ENCODE measurements at regions not wholly inside any gene's neighbourhood (a gene's known extent, or its start where the extent isn't known, plus 50 kb on each side); places are given as distances from the start of the nearest gene placed in this dataset.

GRCh38 chr16:35411156-35411555 lies 1951.7 kb downstream of the TP53TG3F start:
- no peaks in the 10 kb centered on the region for H3K9me3 ChIP-seq
- H3K36me3 ChIP-seq (ENCODE audit: insufficient read depth in 1 of 2, low read depth in 1 of 2), result no peaks in the 10 kb centered on the region
- TF ChIP-seq, protein P1, sequence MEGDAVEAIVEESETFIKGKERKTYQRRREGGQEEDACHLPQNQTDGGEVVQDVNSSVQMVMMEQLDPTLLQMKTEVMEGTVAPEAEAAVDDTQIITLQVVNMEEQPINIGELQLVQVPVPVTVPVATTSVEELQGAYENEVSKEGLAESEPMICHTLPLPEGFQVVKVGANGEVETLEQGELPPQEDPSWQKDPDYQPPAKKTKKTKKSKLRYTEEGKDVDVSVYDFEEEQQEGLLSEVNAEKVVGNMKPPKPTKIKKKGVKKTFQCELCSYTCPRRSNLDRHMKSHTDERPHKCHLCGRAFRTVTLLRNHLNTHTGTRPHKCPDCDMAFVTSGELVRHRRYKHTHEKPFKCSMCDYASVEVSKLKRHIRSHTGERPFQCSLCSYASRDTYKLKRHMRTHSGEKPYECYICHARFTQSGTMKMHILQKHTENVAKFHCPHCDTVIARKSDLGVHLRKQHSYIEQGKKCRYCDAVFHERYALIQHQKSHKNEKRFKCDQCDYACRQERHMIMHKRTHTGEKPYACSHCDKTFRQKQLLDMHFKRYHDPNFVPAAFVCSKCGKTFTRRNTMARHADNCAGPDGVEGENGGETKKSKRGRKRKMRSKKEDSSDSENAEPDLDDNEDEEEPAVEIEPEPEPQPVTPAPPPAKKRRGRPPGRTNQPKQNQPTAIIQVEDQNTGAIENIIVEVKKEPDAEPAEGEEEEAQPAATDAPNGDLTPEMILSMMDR (IDR thresholded peaks at IDR 0.05), result no peak
- WGBS, 3 donors, result 55 to 66% (median 66%) methylated on average over 1 of the region's 1 CpG
- H3K4me3 ChIP-seq, result no peak overlapping the region
- ATAC-seq (no peak), DNase-seq (no peak)
- intact Hi-C loops (cut with DNase I), result loop anchor here in 1 of 2 donors (5.0 kb wide), 1 partner anchor 49 kb away; no protein-coding TSS in a partner anchor
- H3K27ac ChIP-seq, result no peak overlapping the region
- H3K4me1 ChIP-seq, result no peaks in the 10 kb centered on the region
- peaks cover 0 to 2% (median 0%) of the 10 kb centered on the region in 3 donors for H3K27me3 ChIP-seq (ENCODE audit: insufficient read depth in 3 of 3, low read length in 2 of 3)

GRCh38 chr16:35414139-35414538 lies 1954.7 kb downstream of the TP53TG3F start:
- H3K9me3 ChIP-seq, result no peaks in the 10 kb centered on the region
- DNase-seq, result no peak
- no peaks in the 10 kb centered on the region for H3K4me1 ChIP-seq
- intact Hi-C loops (cut with DNase I), result loop anchor here in 1 of 2 donors (5.0 kb wide), 1 partner anchor 52 kb away; no protein-coding TSS in a partner anchor
- 86 to 91% (median 90%) methylated on average over 14 of the region's 14 CpGs for WGBS, 3 donors
- TF ChIP-seq, protein P1 (IDR thresholded peaks at IDR 0.05), result no peak
- H3K4me3 ChIP-seq, result no peak overlapping the region
- no peak for ATAC-seq
- peaks cover 0 to 2% (median 0%) of the 10 kb centered on the region in 3 donors for H3K27me3 ChIP-seq (ENCODE audit: insufficient read depth in 3 of 3, low read length in 2 of 3)
- no peaks in the 10 kb centered on the region for H3K36me3 ChIP-seq (ENCODE audit: insufficient read depth in 1 of 2, low read depth in 1 of 2)
- no peak overlapping the region for H3K27ac ChIP-seq

GRCh38 chr16:35414563-35414962 lies 1955.2 kb downstream of the TP53TG3F start:
- no peak overlapping the region for H3K4me3 ChIP-seq
- no peaks in the 10 kb centered on the region for H3K4me1 ChIP-seq
- no peaks in the 10 kb centered on the region for H3K9me3 ChIP-seq
- peaks cover 0 to 2% (median 0%) of the 10 kb centered on the region in 3 donors for H3K27me3 ChIP-seq (ENCODE audit: insufficient read depth in 3 of 3, low read length in 2 of 3)
- intact Hi-C loops (cut with DNase I), result loop anchor here in 1 of 2 donors (5.0 kb wide), 1 partner anchor 52 kb away; no protein-coding TSS in a partner anchor
- ATAC-seq (no peak), DNase-seq (peak in 1 of 2 donors; percentile 42)
- no peaks in the 10 kb centered on the region for H3K36me3 ChIP-seq (ENCODE audit: insufficient read depth in 1 of 2, low read depth in 1 of 2)
- TF ChIP-seq, protein P1 (IDR thresholded peaks at IDR 0.05), result no peak
- 78 to 81% (median 80%) methylated on average over 19 of the region's 19 CpGs for WGBS, 3 donors
- H3K27ac ChIP-seq, result no peak overlapping the region

GRCh38 chr16:35425270-35425669 lies 1965.9 kb downstream of the TP53TG3F start:
- Histone ChIP-seq H3K4me1 (no peaks in the 10 kb centered on the region), H3K27ac (no peak overlapping the region), H3K36me3 (ENCODE audit: insufficient read depth in 1 of 2, low read depth in 1 of 2) (no peaks in the 10 kb centered on the region), H3K9me3 (no peaks in the 10 kb centered on the region), H3K4me3 (no peak overlapping the region), H3K27me3 (ENCODE audit: insufficient read depth in 3 of 3, low read length in 2 of 3) (no peaks in the 10 kb centered on the region)
- TF ChIP-seq, protein P1 (IDR thresholded peaks at IDR 0.05), result no peak
- DNase-seq (no peak), ATAC-seq (no peak)
- whole genome bisulfite sequencing, 3 donors, result 44 to 54% (median 49%) methylated on average over 32 of the region's 32 CpGs
- intact Hi-C loops (cut with DNase I), result loop anchor here in 1 of 2 donors (5.0 kb wide), 1 partner anchor 52 kb away; no protein-coding TSS in a partner anchor
